ENCODE measurements at regions not wholly inside any gene's neighbourhood (a gene's known extent, or its start where the extent isn't known, plus 50 kb on each side); places are given as distances from the start of the nearest gene placed in this dataset.

GRCh38 chr10:63884426-63884825 is 363.2 kb downstream of the REEP3 start:
- H3K27me3 ChIP-seq (ENCODE audit: insufficient read depth, low read length) = no peaks in the 10 kb centered on the region
- no peak overlapping the region for H3K9ac ChIP-seq (ENCODE audit: low read depth, low read length)
- H3K36me3 ChIP-seq (ENCODE audit: insufficient read depth, low read depth, low read length) = no peaks in the 10 kb centered on the region
- H3K4me3 ChIP-seq (ENCODE audit: low read length) = no peak overlapping the region
- H3K4me1 ChIP-seq (ENCODE audit: insufficient read depth, low read length) = peaks cover 4% of the 10 kb centered on the region; the same call in 1 of the 2 replicates
- H3K27ac ChIP-seq (ENCODE audit: low read length) = no peak overlapping the region
- H3K9me3 ChIP-seq (ENCODE audit: insufficient read depth, low read depth, low read length) = no peaks in the 10 kb centered on the region

- H3K9me3 ChIP-seq (ENCODE audit: insufficient read depth, low read depth, low read length) = no peaks in the 10 kb centered on the region
- H3K27me3 ChIP-seq (ENCODE audit: insufficient read depth, low read length) = no peaks in the 10 kb centered on the region
- peaks cover 4% of the 10 kb centered on the region; the same call in 1 of the 2 replicates for H3K4me1 ChIP-seq (ENCODE audit: insufficient read depth, low read length)
- H3K9ac ChIP-seq (ENCODE audit: low read depth, low read length) = no peak overlapping the region
- H3K27ac ChIP-seq (ENCODE audit: low read length) = no peak overlapping the region
- H3K4me3 ChIP-seq (ENCODE audit: low read length) = no peak overlapping the region
- H3K36me3 ChIP-seq (ENCODE audit: insufficient read depth, low read depth, low read length) = no peaks in the 10 kb centered on the region
These were observed 364.0 kb downstream of the REEP3 start for GRCh38 chr10:63885156-63885555.

DNA sequence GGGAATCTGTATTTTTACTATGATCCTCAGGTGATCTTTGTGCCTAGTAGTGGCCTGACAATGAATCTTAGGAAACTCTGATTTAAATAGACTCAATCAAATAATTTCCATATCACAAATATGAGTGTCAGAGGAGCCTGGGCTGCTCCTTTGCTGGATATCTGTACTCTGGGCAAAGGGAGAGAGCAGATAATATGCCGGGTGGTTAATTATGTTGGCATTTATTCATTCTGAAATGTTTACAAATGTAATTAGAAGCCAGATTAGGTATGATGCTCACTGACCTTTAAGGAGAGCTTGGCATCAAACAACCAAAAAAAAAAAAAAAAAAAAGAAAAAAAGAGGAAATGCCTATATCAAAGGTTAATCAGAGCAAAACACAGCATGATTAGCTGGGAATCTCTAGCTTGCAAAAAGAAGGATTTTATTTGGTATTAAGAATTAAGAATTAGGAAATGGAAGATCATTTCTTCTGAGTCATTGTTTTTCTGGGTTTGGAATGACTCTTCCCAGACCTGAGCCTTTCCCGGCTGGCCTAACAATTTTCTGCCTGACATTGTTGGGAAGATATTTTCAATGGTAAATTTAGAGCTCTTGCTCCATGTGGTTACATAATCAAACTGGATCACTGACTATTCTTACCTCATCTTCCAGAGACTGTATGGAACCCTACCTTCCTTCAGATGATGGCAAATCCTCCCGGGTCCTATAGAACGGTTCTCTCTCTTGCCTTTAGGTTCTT is 365.3 kb downstream of the REEP3 start:
- peaks cover 4% of the 10 kb centered on the region; the same call in 1 of the 2 replicates for H3K4me1 ChIP-seq (ENCODE audit: insufficient read depth, low read length)
- H3K4me3 ChIP-seq (ENCODE audit: low read length) = no peak overlapping the region
- no peaks in the 10 kb centered on the region for H3K9me3 ChIP-seq (ENCODE audit: insufficient read depth, low read depth, low read length)
- H3K36me3 ChIP-seq (ENCODE audit: insufficient read depth, low read depth, low read length) = no peaks in the 10 kb centered on the region
- H3K27ac ChIP-seq (ENCODE audit: low read length) = no peak overlapping the region
- no peaks in the 10 kb centered on the region for H3K27me3 ChIP-seq (ENCODE audit: insufficient read depth, low read length)
- H3K9ac ChIP-seq (ENCODE audit: low read depth, low read length) = no peak overlapping the region

DNA sequence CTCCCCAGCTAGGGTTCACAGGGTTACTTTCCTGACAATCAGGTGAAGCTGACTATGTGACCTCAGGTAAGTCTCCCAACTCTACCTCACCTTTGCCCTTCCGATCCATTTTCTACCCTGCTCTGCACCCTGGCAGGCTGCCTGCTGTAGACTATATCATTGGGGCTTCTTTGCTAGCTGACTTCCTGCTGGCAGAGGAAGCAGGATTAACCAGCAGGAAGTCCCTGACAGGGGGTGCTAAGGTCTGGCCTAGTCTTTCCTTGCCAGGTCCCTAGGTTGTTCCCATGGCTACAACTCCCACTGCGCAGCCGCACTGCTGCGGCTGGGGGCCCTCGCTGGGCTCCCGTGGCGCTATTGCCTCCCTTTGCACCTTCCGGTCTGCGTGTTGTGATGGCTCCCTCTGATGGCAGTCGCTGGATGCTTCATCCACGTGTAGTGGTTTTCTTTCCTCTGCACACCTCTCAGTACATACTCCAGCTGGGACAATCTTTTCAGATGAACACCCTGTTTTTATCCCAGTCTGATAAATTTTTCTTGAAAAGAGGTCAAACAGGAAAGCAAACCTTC is 365.9 kb downstream of the REEP3 start:
- Histone ChIP-seq H3K4me1 (ENCODE audit: insufficient read depth, low read length) (peaks cover 4% of the 10 kb centered on the region; the same call in 1 of the 2 replicates), H3K9me3 (ENCODE audit: insufficient read depth, low read depth, low read length) (no peaks in the 10 kb centered on the region), H3K4me3 (ENCODE audit: low read length) (no peak overlapping the region), H3K27me3 (ENCODE audit: insufficient read depth, low read length) (no peaks in the 10 kb centered on the region), H3K27ac (ENCODE audit: low read length) (no peak overlapping the region), H3K36me3 (ENCODE audit: insufficient read depth, low read depth, low read length) (no peaks in the 10 kb centered on the region), H3K9ac (ENCODE audit: low read depth, low read length) (no peak overlapping the region)

- H3K4me3 ChIP-seq (ENCODE audit: low read length) = no peak overlapping the region
- no peaks in the 10 kb centered on the region for H3K27me3 ChIP-seq (ENCODE audit: insufficient read depth, low read length)
- H3K4me1 ChIP-seq (ENCODE audit: insufficient read depth, low read length) = peaks cover 4% of the 10 kb centered on the region; the same call in 1 of the 2 replicates
- no peak overlapping the region for H3K9ac ChIP-seq (ENCODE audit: low read depth, low read length)
- no peaks in the 10 kb centered on the region for H3K9me3 ChIP-seq (ENCODE audit: insufficient read depth, low read depth, low read length)
- H3K36me3 ChIP-seq (ENCODE audit: insufficient read depth, low read depth, low read length) = no peaks in the 10 kb centered on the region
- H3K27ac ChIP-seq (ENCODE audit: low read length) = no peak overlapping the region
These were observed 366.6 kb downstream of the REEP3 start for GRCh38 chr10:63887600-63888370.

GRCh38 chr10:63889803-63890202 is 368.6 kb downstream of the REEP3 start:
- Histone ChIP-seq H3K9me3 (ENCODE audit: insufficient read depth, low read depth, low read length) (no peaks in the 10 kb centered on the region), H3K36me3 (ENCODE audit: insufficient read depth, low read depth, low read length) (no peaks in the 10 kb centered on the region), H3K9ac (ENCODE audit: low read depth, low read length) (no peak overlapping the region), H3K4me3 (ENCODE audit: low read length) (no peak overlapping the region), H3K27ac (ENCODE audit: low read length) (no peak overlapping the region), H3K4me1 (ENCODE audit: insufficient read depth, low read length) (no peaks in the 10 kb centered on the region), H3K27me3 (ENCODE audit: insufficient read depth, low read length) (no peaks in the 10 kb centered on the region)

GRCh38 chr10:63896992-63897391 is 375.8 kb downstream of the REEP3 start:
- Histone ChIP-seq H3K36me3 (ENCODE audit: insufficient read depth, low read depth, low read length) (no peaks in the 10 kb centered on the region), H3K27me3 (ENCODE audit: insufficient read depth, low read length) (no peaks in the 10 kb centered on the region), H3K9ac (ENCODE audit: low read depth, low read length) (no peak overlapping the region), H3K4me1 (ENCODE audit: insufficient read depth, low read length) (peaks cover 5% of the 10 kb centered on the region; the same call in 1 of the 2 replicates), H3K27ac (ENCODE audit: low read length) (no peak overlapping the region), H3K9me3 (ENCODE audit: insufficient read depth, low read depth, low read length) (no peaks in the 10 kb centered on the region), H3K4me3 (ENCODE audit: low read length) (no peak overlapping the region)

- no peak overlapping the region for H3K4me3 ChIP-seq (ENCODE audit: low read length)
- no peaks in the 10 kb centered on the region for H3K9me3 ChIP-seq (ENCODE audit: insufficient read depth, low read depth, low read length)
- no peaks in the 10 kb centered on the region for H3K27me3 ChIP-seq (ENCODE audit: insufficient read depth, low read length)
- H3K36me3 ChIP-seq (ENCODE audit: insufficient read depth, low read depth, low read length) = no peaks in the 10 kb centered on the region
- H3K9ac ChIP-seq (ENCODE audit: low read depth, low read length) = no peak overlapping the region
- H3K27ac ChIP-seq (ENCODE audit: low read length) = no peak overlapping the region
- peaks cover 5% of the 10 kb centered on the region; the same call in 1 of the 2 replicates for H3K4me1 ChIP-seq (ENCODE audit: insufficient read depth, low read length)
These were observed 378.6 kb downstream of the REEP3 start for GRCh38 chr10:63899673-63900300.

GRCh38 chr10:63901228-63901627 is 380.0 kb downstream of the REEP3 start:
- Histone ChIP-seq H3K9ac (ENCODE audit: low read depth, low read length) (no peak overlapping the region), H3K36me3 (ENCODE audit: insufficient read depth, low read depth, low read length) (no peaks in the 10 kb centered on the region), H3K27ac (ENCODE audit: low read length) (no peak overlapping the region), H3K4me1 (ENCODE audit: insufficient read depth, low read length) (peaks cover 5% of the 10 kb centered on the region; the same call in 1 of the 2 replicates), H3K4me3 (ENCODE audit: low read length) (no peak overlapping the region), H3K27me3 (ENCODE audit: insufficient read depth, low read length) (no peaks in the 10 kb centered on the region), H3K9me3 (ENCODE audit: insufficient read depth, low read depth, low read length) (no peaks in the 10 kb centered on the region; the same call in 1 of the 2 replicates)

DNA sequence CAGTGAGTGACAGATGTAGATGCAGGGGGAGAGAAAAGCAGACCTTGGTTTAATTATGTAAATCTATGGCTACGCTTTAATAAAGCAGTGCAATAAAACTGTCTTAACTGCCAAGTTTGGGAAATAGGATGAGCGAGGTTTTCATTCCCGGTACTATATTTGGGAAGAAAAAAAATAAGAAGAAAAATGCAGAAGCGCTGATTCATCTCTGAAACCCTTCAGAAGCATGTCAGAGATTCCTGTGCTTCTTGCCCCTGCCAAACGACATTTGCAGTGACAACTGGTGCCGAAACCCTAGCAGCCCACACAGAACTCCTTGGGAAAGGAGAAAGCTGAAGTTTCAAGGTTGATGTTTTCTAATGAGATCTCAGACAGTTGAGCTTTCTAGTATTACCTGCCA is 380.7 kb downstream of the REEP3 start:
- H3K27ac ChIP-seq (ENCODE audit: low read length) = no peak overlapping the region
- H3K4me3 ChIP-seq (ENCODE audit: low read length) = no peak overlapping the region
- no peaks in the 10 kb centered on the region for H3K27me3 ChIP-seq (ENCODE audit: insufficient read depth, low read length)
- H3K9ac ChIP-seq (ENCODE audit: low read depth, low read length) = no peak overlapping the region
- H3K36me3 ChIP-seq (ENCODE audit: insufficient read depth, low read depth, low read length) = no peaks in the 10 kb centered on the region
- peaks cover 5% of the 10 kb centered on the region; the same call in 1 of the 2 replicates for H3K4me1 ChIP-seq (ENCODE audit: insufficient read depth, low read length)
- H3K9me3 ChIP-seq (ENCODE audit: insufficient read depth, low read depth, low read length) = no peaks in the 10 kb centered on the region; the same call in 1 of the 2 replicates

DNA sequence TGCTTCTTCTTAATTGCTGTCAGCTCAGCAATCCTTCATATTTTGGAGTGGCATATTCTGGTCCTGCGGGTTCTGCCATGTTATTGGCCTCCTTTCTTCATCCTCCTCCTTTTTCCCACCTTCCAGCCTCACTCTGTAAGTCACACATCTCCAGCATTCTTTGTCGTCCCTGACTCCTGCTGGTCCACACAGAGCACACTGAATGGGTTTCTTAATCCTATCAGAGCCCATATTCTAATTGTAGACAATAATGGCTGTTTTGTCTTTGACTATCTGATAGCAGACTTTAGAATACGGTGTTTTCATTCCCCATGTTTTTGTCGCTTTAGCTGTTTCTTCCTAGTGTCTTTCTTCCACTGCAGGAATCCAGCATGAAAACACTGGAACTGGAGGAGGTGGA is 389.6 kb downstream of the REEP3 start:
- Histone ChIP-seq H3K4me1 (ENCODE audit: insufficient read depth, low read length) (peaks cover 16% of the 10 kb centered on the region; the same call in 1 of the 2 replicates), H3K27ac (ENCODE audit: low read length) (no peak overlapping the region), H3K9me3 (ENCODE audit: insufficient read depth, low read depth, low read length) (no peaks in the 10 kb centered on the region), H3K36me3 (ENCODE audit: insufficient read depth, low read depth, low read length) (no peaks in the 10 kb centered on the region), H3K4me3 (ENCODE audit: low read length) (no peak overlapping the region), H3K9ac (ENCODE audit: low read depth, low read length) (no peak overlapping the region), H3K27me3 (ENCODE audit: insufficient read depth, low read length) (no peaks in the 10 kb centered on the region)

All from iPS-20b (cell line).